T-cell (primary cell): ENCODE measurements at regions not wholly inside any gene's neighbourhood (a gene's known extent, or its start where the extent isn't known, plus 50 kb on each side); places are given as distances from the start of the nearest gene placed in this dataset.

ENCODE experiments used
- ATAC-seq, 4 experiments: fragments of 200-7000 bp in 3 of 4; fragments of 150-1000 bp in 1 of 4; cut with Tn5 transposase; replicated peaks in 1 of 4; 1 replicate in 3 of 4; 2 replicates in 1 of 4; pipeline ENCODE4 v1.10.0; 2021; ENCODE audit warnings: moderate library complexity in 3 of 4, mild to moderate bottlenecking in 2 of 4, moderate number of reproducible peaks in 1 of 4
- CTCF ChIA-PET, 2 donors: fragments of 300-600 bp; sonication (Branson Sonifier 250); formaldehyde crosslinking; loops; one replicate each; lab custom pipeline; 2022; ENCODE audit warnings: antibody characterized with exemption in 2 of 2; lab: Charles Lee
- POLR2A ChIA-PET, 2 donors: fragments of 300-600 bp; sonication (Branson Sonifier 250); formaldehyde crosslinking; loops; one replicate each; lab custom pipeline; 2022; ENCODE audit warnings: antibody characterized with exemption in 2 of 2; lab: Charles Lee
- DNase-seq, 35 experiments: peaks; one replicate each; pipeline versions ENCODE4 v3.0.0 to v3.0.0-alpha.2; 2013 to 2023
- H3K27ac ChIP-seq: one replicate; pipeline ENCODE4 v1.5.1; 2013; ENCODE audit warnings: low read length
- H3K27me3 ChIP-seq, 2 experiments: replicated peaks in 1 of 2; 1 replicate in 1 of 2; 2 replicates in 1 of 2; pipeline versions ENCODE4 v1.6.1 to v1.7.0; 2013; ENCODE audit warnings: low read length in 1 of 2, mixed read lengths in 1 of 2; ENCODE audit not compliant: control insufficient read depth in 2 of 2, insufficient read depth in 2 of 2; ENCODE audit errors: extremely low read depth in 1 of 2
- H3K36me3 ChIP-seq, 2 donors: 1 replicate in 1 of 2; 2 replicates in 1 of 2; pipeline versions ENCODE4 v1.6.1 to v1.7.0; 2013; ENCODE audit warnings: low read length in 1 of 2; ENCODE audit not compliant: control insufficient read depth in 2 of 2, insufficient read depth in 1 of 2; ENCODE audit errors: extremely low read depth in 1 of 2
- H3K4me1 ChIP-seq, 2 experiments: 1 replicate in 1 of 2; 2 replicates in 1 of 2; pipeline versions ENCODE4 v1.6.1 to v1.7.0; 2013; ENCODE audit warnings: low read length in 2 of 2, mixed read lengths in 1 of 2; ENCODE audit not compliant: insufficient read depth in 2 of 2, control insufficient read depth in 1 of 2; ENCODE audit errors: extremely low read depth in 1 of 2
- H3K4me3 ChIP-seq, 2 donors: 1 replicate in 1 of 2; 2 replicates in 1 of 2; pipeline versions ENCODE4 v1.5.1 to v1.7.0; 2013; ENCODE audit warnings: mild to moderate bottlenecking in 2 of 2, low read length in 1 of 2, moderate library complexity in 1 of 2; ENCODE audit not compliant: control insufficient read depth in 1 of 2; ENCODE audit errors: extremely low read depth in 1 of 2
- H3K9me3 ChIP-seq: 2 replicates; pipeline ENCODE4 v1.7.0; 2013
- H3K27ac Mint-ChIP-seq, 2 donors: one replicate each; pipeline ENCODE4 v1.8.0; 2020 to 2021; ENCODE audit warnings: mild to moderate bottlenecking in 2 of 2, mixed read lengths in 2 of 2
- H3K27me3 Mint-ChIP-seq, 2 donors: one replicate each; pipeline ENCODE4 v1.8.0; 2021 to 2022; ENCODE audit warnings: mixed read lengths in 2 of 2
- H3K36me3 Mint-ChIP-seq: one replicate; pipeline ENCODE4 v1.8.0; 2021; ENCODE audit warnings: mixed read lengths
- H3K4me1 Mint-ChIP-seq, 3 donors: one replicate each; pipeline ENCODE4 v1.8.0; 2020 to 2022; ENCODE audit warnings: mixed read lengths in 3 of 3, mild to moderate bottlenecking in 1 of 3
- H3K4me3 Mint-ChIP-seq, 3 donors: one replicate each; pipeline ENCODE4 v1.8.0; 2020 to 2022; ENCODE audit warnings: mild to moderate bottlenecking in 3 of 3, mixed read lengths in 3 of 3, moderate library complexity in 3 of 3
- H3K9me3 Mint-ChIP-seq, 3 donors: one replicate each; pipeline ENCODE4 v1.8.0; 2020 to 2022; ENCODE audit warnings: mixed read lengths in 3 of 3
- WGBS: methylation state at CpG from one replicate; pipeline ENCODE4 v1.1.5; 2013; ENCODE audit warnings: missing lambda C conversion rate; ENCODE audit not compliant: insufficient coverage; 5-methylcytosine and 5-hydroxymethylcytosine counted together

DNA sequence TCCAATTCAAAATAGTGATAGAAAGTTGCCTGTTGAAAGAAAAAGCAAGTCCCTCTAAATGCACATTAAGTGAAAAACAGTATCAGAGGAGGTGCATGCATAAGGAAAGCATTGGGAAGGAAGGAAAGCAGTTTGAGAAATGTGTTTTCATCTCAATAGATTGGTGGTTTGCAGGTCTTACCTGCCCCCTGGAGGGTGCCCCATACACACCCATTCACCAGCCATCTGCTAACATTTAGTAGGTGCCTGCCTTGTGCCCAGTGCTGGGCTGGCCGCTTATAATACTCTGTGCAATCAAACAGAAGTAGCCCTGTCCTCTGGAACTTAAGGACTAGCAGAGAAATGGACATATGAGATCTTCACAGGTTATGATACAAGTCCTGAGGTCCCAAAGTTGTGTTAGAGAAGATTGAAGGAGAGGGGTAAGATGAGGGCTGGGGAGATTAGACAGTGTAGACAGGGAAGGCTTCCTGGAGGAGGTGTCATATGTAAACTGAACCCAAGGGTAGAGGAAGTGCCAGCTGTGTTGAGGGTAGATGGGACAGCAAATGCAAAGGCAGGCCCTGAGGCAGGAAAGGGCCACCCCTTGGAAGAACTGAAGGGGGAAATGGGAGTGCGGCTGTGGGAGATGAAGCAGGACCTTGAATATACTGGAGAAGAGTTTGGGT is 184.2 kb downstream of the MN1 start:
- CTCF ChIA-PET: no interaction called here

DNA sequence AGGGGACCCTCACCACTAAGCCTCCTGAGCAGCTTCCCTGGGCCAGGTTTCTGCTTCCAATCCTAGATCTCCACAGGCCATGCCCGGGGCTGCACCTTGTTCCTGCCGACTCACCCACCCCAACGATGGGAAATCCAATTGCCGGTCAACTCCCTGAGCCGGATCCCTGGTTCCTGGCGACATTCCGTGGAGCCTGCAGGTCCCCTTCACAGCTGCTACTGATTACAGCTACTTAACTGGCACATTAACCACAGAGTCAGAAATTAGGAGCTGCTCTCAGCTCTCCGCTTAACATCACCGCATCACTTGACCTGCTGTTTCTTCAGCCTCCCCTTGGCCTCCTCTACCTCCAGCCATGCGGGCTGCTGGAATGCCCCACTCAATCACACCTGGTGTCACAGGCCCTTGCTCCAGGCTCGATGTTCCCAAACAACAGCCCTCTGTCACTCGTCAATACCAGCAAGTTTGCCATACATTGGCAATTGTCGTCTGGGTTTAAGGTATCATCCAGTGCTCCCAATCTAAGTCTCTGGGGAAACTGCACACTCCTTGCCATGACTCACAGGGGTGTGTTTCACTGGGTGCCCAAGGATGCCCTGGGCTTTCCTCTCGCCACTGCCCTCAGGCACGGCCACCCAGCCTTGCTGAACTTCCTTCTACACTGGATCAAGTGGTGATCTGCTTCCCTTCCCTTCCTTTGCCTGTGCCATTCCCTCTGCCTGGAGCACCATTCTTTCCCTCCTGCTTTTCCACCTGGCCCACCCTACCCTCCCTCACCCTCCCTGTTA is 181.0 kb downstream of the MN1 start:
- Mint-ChIP-seq H3K27me3 (peaks cover 4 to 6% of the 10 kb centered on the region in 2 donors), H3K4me3 (no peak overlapping the region), H3K4me1 (no peaks in the 10 kb centered on the region), H3K9me3 (no peaks in the 10 kb centered on the region), H3K36me3 (no peaks in the 10 kb centered on the region), H3K27ac (no peak overlapping the region)
- ATAC-seq: peak in 1 of 4 experiments; percentile 23
- DNase-seq: no peak
- no peak overlapping the region for H3K4me3 ChIP-seq
- no peaks in the 10 kb centered on the region for H3K4me1 ChIP-seq
- ChIA-PET CTCF (no interaction called here), POLR2A (no interaction called here)
- H3K9me3 ChIP-seq: no peaks in the 10 kb centered on the region
- no peak overlapping the region for H3K27ac ChIP-seq
- H3K36me3 ChIP-seq: no peaks in the 10 kb centered on the region
- peaks cover 0 to 3% of the 10 kb centered on the region in 2 experiments for H3K27me3 ChIP-seq
- 87% methylated on average over 15 of the region's 15 CpGs for WGBS

More for the DNA sequence above, 184.2 kb downstream of the MN1 start:
- Mint-ChIP-seq H3K4me3 (no peak overlapping the region), H3K4me1 (no peaks in the 10 kb centered on the region), H3K9me3 (no peaks in the 10 kb centered on the region), H3K27ac (no peak overlapping the region), H3K36me3 (no peaks in the 10 kb centered on the region), H3K27me3 (peaks cover 26 to 31% of the 10 kb centered on the region in 2 donors)
- Histone ChIP-seq H3K27ac (no peak overlapping the region), H3K27me3 (peaks cover 0 to 20% of the 10 kb centered on the region in 2 experiments), H3K4me1 (no peaks in the 10 kb centered on the region), H3K9me3 (no peaks in the 10 kb centered on the region), H3K36me3 (no peaks in the 10 kb centered on the region), H3K4me3 (no peak overlapping the region)
- DNase-seq (no peak), ATAC-seq (no peak)
- WGBS: 67% methylated on average over 2 of the region's 2 CpGs
- POLR2A ChIA-PET: no interaction called here

DNA sequence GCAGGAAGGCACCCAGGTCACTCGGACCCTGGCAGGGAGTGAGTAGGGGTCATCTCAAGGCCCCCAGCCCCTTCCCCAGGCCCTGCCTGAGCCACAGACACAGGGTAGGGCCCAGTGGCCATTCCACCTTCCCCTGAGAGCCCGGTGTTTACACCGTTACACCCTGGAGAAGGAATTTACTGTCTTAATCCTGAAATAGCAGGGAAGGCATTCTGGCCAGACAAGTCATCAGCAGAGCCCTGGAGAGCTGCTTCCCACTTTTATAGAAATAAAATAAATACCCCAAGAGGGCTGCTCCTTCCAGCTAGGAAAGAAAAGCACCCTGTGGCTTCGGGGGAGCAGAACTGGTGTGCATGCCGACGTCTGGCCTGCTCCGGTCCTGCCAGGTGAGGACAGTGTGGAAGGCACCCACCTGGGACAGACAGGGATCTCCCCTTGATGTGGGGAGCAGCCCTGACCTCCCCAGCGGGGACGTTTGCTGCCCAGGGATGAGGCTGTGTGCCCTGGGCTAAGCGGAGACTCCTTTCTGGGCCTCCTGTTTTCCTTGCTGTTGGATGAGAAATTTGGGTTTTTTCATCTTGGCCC is 180.0 kb downstream of the MN1 start:
- DNase-seq (no peak), ATAC-seq (no peak)
- H3K27ac ChIP-seq: no peak overlapping the region
- Mint-ChIP-seq H3K27ac (no peak overlapping the region), H3K27me3 (peaks cover 0 to 4% of the 10 kb centered on the region in 2 donors), H3K36me3 (no peaks in the 10 kb centered on the region), H3K4me3 (no peak overlapping the region), H3K4me1 (no peaks in the 10 kb centered on the region), H3K9me3 (no peaks in the 10 kb centered on the region)
- no peaks in the 10 kb centered on the region for H3K4me1 ChIP-seq
- ChIA-PET CTCF (no interaction called here), POLR2A (no interaction called here)
- 83% methylated on average over 8 of the region's 10 CpGs for WGBS
- H3K9me3 ChIP-seq: no peaks in the 10 kb centered on the region
- no peaks in the 10 kb centered on the region for H3K36me3 ChIP-seq
- H3K4me3 ChIP-seq: no peak overlapping the region
- no peaks in the 10 kb centered on the region for H3K27me3 ChIP-seq

- Histone ChIP-seq H3K9me3 (no peaks in the 10 kb centered on the region), H3K4me1 (no peaks in the 10 kb centered on the region), H3K27me3 (peaks cover 0 to 7% of the 10 kb centered on the region in 2 experiments), H3K36me3 (no peaks in the 10 kb centered on the region), H3K27ac (no peak overlapping the region), H3K4me3 (no peak overlapping the region)
- 76% methylated on average over 3 of the region's 4 CpGs for WGBS
- ATAC-seq: no peak
- Mint-ChIP-seq H3K4me1 (no peaks in the 10 kb centered on the region), H3K36me3 (no peaks in the 10 kb centered on the region), H3K4me3 (no peak overlapping the region), H3K27ac (no peak overlapping the region), H3K27me3 (peaks cover 0 to 2% of the 10 kb centered on the region in 2 donors), H3K9me3 (no peaks in the 10 kb centered on the region)
- POLR2A ChIA-PET: no interaction called here
- DNase-seq: no peak
- CTCF ChIA-PET: no interaction called here
These were observed 177.5 kb downstream of the MN1 start for GRCh38 chr22:27624042-27624441.

DNA sequence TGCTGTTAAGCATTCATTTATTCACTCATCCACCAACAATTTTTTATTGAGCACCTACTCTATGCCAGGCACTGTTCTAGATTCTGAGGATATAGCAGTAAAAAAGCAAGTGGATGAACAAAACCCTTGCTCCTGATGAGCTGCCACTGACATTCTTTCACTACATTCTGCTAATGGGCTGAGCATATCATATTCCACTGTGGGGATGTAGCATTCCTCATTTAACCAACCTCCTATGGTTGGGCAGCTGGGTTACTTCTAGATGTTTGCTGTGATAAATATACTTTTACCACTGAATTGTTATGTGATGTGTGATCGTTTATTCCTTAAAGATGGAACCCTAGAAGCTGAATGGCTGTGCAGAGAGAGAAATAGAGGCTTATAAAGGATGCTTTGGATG is 176.9 kb downstream of the MN1 start:
- CTCF ChIA-PET: no interaction called here
- H3K36me3 Mint-ChIP-seq: no peaks in the 10 kb centered on the region
- WGBS: 50% methylated on average over 1 of the region's 1 CpG
- H3K27me3 Mint-ChIP-seq: peaks cover 0 to 4% of the 10 kb centered on the region in 2 donors
- no peaks in the 10 kb centered on the region for H3K36me3 ChIP-seq
- no peak overlapping the region for H3K4me3 Mint-ChIP-seq
- no peak overlapping the region for H3K27ac Mint-ChIP-seq
- no peaks in the 10 kb centered on the region for H3K4me1 ChIP-seq
- POLR2A ChIA-PET: no interaction called here
- no peaks in the 10 kb centered on the region for H3K4me1 Mint-ChIP-seq
- no peaks in the 10 kb centered on the region for H3K9me3 ChIP-seq
- ATAC-seq (no peak), DNase-seq (no peak)
- no peaks in the 10 kb centered on the region for H3K9me3 Mint-ChIP-seq
- H3K4me3 ChIP-seq: no peak overlapping the region
- no peak overlapping the region for H3K27ac ChIP-seq
- H3K27me3 ChIP-seq: peaks cover 0 to 7% of the 10 kb centered on the region in 2 experiments

DNA sequence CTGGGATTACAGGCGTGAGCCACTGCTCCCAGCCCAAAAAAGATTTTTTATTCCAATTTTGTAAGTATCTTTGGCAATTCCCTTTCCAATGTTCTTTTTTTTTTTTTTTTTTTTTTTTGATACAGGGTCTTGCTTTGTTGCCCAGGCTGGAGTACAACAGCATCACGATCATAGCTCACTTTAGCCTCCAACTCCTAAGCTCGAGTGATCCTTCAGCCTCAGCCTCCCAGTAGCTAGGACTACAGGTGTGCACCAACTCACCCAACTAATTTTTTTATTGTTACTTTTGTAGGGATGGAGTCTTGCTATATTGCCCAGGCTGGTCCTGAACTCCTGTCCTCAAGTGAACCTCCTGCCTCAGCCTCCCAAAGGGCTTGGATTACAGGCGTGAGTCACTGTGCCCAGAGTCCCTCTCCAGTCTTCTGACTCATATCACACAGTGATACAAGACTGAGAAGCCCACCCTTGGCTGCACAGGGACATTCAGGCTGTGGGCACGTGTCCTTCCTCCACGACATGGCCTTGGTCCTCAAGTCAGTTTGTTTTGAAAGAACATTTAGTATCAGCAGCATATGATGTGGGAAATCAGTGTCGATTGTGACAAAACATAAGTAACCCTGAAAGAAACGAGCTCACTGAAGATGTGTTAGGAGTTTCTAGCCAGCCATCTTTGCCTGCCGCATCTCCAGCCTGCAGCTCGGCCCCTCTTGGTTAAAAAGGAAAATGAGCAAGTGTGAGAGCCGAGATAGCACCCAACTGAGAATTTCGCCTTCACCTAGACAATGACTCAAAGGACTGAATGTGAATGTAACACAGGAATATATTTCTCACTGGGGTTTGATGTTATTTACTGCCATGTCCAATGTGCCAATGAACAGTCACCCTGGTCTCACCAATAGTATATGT is 175.5 kb downstream of the MN1 start:
- ChIA-PET CTCF (no interaction called here), POLR2A (interaction anchor here in 1 of 2 donors (0.5 kb wide), 1 partner anchor 51 kb away, joined by 3 read pairs; no protein-coding TSS in a partner anchor)
- H3K9me3 Mint-ChIP-seq: no peaks in the 10 kb centered on the region
- Histone ChIP-seq H3K4me3 (no peak overlapping the region), H3K36me3 (no peaks in the 10 kb centered on the region), H3K27me3 (peaks cover 0 to 11% of the 10 kb centered on the region in 2 experiments), H3K9me3 (no peaks in the 10 kb centered on the region), H3K4me1 (no peaks in the 10 kb centered on the region), H3K27ac (no peak overlapping the region)
- H3K4me1 Mint-ChIP-seq: no peaks in the 10 kb centered on the region
- H3K36me3 Mint-ChIP-seq: no peaks in the 10 kb centered on the region
- H3K27me3 Mint-ChIP-seq: peaks cover 0 to 4% of the 10 kb centered on the region in 2 donors
- 74% methylated on average over 4 of the region's 12 CpGs for WGBS
- H3K27ac Mint-ChIP-seq: peak overlapping the region in 1 of 2 donors; percentile 29
- H3K4me3 Mint-ChIP-seq: no peak overlapping the region
- DNase-seq: no peak
- ATAC-seq: no peak
